AG09319 (cell line): ENCODE measurements at regions not wholly inside any gene's neighbourhood (a gene's known extent, or its start where the extent isn't known, plus 50 kb on each side); places are given as distances from the start of the nearest gene placed in this dataset.
"Not testable (repeated sequence)": the region's sequence is repeated elsewhere in the genome, so short reads cannot be mapped to it uniquely, and the experiment has no call there.

Source experiments
- DNase-seq: peaks from one replicate; pipeline ENCODE4 v3.0.0-alpha.2; 2010; ENCODE audit warnings: low read depth; ENCODE audit errors: extremely low read depth
- TF ChIP-seq, protein P1 (sequence below): IDR thresholded peaks from 2 replicates; pipeline ENCODE4 v1.5.1; 2011; ENCODE audit warnings: low read depth, mild to moderate bottlenecking, inconsistent platforms, low read length, moderate library complexity

DNA sequence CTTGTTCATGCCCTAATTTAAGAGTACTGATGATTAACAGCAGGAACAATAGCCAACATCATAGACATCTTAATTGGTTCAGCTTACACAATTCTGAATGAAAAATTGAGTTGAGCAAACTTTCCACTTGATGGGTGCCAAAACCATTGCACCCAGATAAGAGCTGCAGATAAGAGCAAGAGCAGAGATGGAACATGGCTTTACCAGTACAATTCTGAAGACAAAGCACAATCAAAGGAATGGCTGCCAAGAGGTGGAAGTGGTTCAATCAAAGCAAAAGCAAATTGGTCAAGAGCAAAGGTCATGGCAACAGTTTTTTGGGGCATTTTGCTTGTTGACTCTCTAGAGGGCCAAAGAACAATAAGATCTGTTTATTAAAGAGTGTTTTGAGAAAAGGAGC lies 65.6 kb upstream of the ATP5MC3 start:
- TF ChIP-seq, protein P1, sequence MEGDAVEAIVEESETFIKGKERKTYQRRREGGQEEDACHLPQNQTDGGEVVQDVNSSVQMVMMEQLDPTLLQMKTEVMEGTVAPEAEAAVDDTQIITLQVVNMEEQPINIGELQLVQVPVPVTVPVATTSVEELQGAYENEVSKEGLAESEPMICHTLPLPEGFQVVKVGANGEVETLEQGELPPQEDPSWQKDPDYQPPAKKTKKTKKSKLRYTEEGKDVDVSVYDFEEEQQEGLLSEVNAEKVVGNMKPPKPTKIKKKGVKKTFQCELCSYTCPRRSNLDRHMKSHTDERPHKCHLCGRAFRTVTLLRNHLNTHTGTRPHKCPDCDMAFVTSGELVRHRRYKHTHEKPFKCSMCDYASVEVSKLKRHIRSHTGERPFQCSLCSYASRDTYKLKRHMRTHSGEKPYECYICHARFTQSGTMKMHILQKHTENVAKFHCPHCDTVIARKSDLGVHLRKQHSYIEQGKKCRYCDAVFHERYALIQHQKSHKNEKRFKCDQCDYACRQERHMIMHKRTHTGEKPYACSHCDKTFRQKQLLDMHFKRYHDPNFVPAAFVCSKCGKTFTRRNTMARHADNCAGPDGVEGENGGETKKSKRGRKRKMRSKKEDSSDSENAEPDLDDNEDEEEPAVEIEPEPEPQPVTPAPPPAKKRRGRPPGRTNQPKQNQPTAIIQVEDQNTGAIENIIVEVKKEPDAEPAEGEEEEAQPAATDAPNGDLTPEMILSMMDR = no peak
- no peak for DNase-seq

DNA sequence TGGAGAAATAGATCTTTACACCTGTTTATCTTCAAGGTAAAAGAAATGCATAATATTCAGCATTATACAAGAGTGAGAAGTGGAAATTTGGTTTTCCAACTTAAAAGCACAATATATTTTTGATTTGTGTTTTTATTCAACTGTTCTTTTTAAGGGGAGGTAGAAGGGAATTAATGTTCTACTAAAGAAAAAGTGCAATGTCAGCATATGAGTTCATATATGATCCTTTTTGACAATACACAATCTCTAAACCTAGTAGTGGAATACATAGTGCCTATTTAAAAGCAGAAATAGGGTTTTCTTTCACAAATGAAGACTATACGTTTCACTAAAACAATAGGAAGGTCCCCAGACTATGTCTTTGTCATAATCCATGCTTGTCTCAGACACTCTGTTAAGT lies 63.2 kb upstream of the ATP5MC3 start:
- no peak for DNase-seq

DNA sequence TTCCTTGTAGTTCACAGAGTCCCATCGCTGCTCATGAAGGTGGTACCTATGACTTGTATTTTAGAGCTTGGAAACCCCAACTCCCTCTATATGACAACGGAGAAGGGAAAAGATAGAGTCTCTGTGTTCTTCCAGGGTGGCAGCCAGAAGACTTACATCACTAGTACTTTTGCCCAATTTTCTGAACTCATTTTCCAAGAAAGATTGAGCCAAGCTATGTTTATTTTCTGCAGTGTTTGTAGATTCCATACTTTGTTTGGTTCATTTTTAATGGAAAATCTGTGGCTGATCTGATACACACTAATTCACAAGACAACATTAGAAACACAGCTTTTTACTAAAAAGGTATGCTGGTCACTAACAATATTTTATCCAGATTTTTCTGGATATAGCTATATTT lies 60.2 kb upstream of the ATP5MC3 start:
- DNase-seq = no peak
- TF ChIP-seq, protein P1 = no peak

More for the DNA sequence above, 63.2 kb upstream of the ATP5MC3 start:
- TF ChIP-seq, protein P1 = no peak

DNA sequence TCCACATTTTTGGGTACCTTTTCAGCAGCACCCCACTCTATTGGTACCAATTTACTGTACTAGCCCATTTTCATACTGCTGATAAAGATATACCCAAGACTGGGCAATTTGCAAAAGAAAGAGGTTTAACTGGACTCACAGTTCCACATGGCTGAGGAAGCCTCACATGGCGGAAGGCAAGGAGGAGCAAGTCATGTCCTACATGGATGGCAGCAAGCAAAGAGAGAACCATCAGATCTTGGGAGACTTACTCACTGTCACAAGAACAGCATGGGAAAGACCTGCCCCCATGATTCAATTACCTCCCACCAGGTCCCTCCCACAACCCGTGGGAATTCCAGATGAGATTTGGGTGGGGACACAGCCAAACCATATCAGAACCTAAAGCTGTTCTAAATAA lies 58.5 kb upstream of the ATP5MC3 start:
- DNase-seq = not testable (repeated sequence)

DNA sequence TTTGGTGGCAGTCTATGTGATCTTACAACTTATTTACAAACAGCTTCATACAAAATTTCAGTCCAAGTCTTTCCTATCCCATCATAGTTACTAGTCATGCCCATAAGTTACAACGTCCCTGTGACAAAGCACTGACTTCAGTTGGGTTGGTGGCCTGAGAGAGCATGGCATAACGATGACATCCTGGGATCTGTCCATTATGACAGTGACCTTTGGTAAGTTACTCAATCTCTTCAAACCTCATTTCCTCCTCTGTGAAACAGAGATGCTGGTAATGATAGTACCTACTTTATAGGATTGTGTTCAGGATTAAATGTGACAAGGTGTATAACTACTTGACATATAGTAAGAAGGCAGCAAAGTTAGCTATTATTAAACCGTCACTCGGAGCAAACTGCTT lies 55.4 kb upstream of the ATP5MC3 start:
- TF ChIP-seq, protein P1 = no peak
- no peak for DNase-seq

DNA sequence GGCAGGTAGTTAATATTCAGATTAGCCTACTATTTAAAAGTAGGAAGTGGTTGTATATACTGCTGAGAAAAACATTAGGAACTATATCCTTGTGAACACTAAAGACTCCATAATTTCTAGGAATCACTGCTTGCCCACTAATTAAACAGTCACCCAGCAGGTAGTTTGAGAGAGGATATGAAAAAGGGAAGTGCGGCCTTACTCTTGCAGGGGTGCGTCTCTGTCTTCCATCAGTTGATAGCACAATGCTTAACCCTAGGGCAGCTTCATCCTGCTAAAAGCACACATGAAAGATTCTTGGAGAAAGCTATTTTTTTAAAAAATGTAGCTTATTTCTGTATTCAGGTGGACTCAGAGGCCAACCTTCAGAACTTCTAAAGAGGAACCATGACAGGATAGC lies 53.1 kb upstream of the ATP5MC3 start:
- TF ChIP-seq, protein P1 = no peak
- DNase-seq = no peak

DNA sequence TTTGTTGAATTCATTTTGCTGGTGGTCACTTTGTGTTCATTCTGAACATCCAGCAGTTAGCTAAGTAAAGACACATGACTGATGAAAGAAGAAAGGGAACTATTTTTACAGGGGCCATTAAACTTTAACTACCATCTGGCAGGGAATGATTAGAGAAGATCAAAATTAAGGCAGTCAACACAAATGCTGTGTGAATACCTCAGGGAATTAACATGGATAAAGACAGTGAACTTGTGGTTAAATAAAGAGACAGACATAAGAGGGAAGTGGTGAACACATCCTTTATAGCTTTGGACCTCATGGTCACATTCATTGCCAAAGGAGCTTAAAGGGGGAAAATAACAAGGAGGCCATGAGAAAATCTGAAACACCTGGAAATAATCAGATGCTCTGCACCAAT lies 52.6 kb upstream of the ATP5MC3 start:
- TF ChIP-seq, protein P1 = no peak
- DNase-seq = no peak

DNA sequence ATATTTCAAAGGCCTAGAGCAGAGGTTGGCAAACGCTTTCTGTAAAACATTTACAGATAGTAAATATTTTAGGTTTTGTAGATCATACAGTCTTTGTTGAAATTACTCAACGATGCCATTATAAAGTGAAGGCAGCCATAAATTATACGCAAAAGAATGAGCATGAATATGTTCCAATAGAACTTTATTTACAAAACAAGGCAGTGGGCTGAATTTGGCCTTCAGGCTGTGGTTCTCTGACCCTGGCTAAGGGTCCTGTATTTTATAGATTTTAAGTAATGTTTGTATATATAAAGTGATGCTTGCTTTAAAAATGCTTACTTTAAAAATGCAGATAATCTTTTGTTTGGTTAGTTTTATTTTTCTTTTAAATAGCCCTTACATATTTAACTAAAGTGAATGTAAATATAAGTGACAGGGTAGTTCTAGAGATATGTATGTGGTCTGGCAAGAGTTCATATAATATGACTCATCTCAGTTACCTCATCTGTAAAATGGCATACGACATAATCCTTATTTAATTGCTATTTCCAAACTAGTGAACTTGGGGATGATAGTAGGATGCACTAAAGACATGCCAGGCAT lies 51.7 kb upstream of the ATP5MC3 start:
- DNase-seq = peak; percentile 29
- TF ChIP-seq, protein P1 = no peak
